ENCODE measurements at regions not wholly inside any gene's neighbourhood (a gene's known extent, or its start where the extent isn't known, plus 50 kb on each side); places are given as distances from the start of the nearest gene placed in this dataset.
"Not testable (repeated sequence)": the region's sequence is repeated elsewhere in the genome, so short reads cannot be mapped to it uniquely, and the experiment has no call there.

GRCh38 chr1:215377746-215378145 lies 189.4 kb upstream of the KCTD3 start:
- Histone ChIP-seq H3K27me3 (no peaks in the 10 kb centered on the region), H3K4me1 (no peaks in the 10 kb centered on the region; the same call in 1 of the 2 replicates), H3K4me3 (no peak overlapping the region), H3K36me3 (no peaks in the 10 kb centered on the region), H3K27ac (no peak overlapping the region), H3K9me3 (replicated peaks) (no peaks in the 10 kb centered on the region)
- no peak for DNase-seq

GRCh38 chr1:215380566-215380965 lies 186.5 kb upstream of the KCTD3 start:
- Histone ChIP-seq H3K4me1 (no peaks in the 10 kb centered on the region; the same call in 1 of the 2 replicates), H3K36me3 (no peaks in the 10 kb centered on the region), H3K27me3 (no peaks in the 10 kb centered on the region), H3K4me3 (no peak overlapping the region), H3K9me3 (replicated peaks) (no peaks in the 10 kb centered on the region), H3K27ac (no peak overlapping the region)
- DNase-seq: no peak

- DNase-seq: no peak
- H3K27ac ChIP-seq: no peak overlapping the region
- no peak overlapping the region for H3K4me3 ChIP-seq
- H3K4me1 ChIP-seq: no peaks in the 10 kb centered on the region
- no peaks in the 10 kb centered on the region for H3K27me3 ChIP-seq
- H3K36me3 ChIP-seq: no peaks in the 10 kb centered on the region
- H3K9me3 ChIP-seq (replicated peaks): no peaks in the 10 kb centered on the region
These were observed 173.6 kb upstream of the KCTD3 start for GRCh38 chr1:215393476-215393875.

GRCh38 chr1:215394084-215394991 lies 172.8 kb upstream of the KCTD3 start:
- Histone ChIP-seq H3K27ac (no peak overlapping the region), H3K27me3 (no peaks in the 10 kb centered on the region), H3K4me3 (no peak overlapping the region), H3K4me1 (no peaks in the 10 kb centered on the region), H3K36me3 (no peaks in the 10 kb centered on the region), H3K9me3 (replicated peaks) (no peaks in the 10 kb centered on the region)
- DNase-seq: no peak

- no peaks in the 10 kb centered on the region for H3K36me3 ChIP-seq
- H3K4me3 ChIP-seq: no peak overlapping the region
These were observed 170.0 kb upstream of the KCTD3 start for GRCh38 chr1:215397106-215397505.

GRCh38 chr1:215397843-215398242 lies 169.3 kb upstream of the KCTD3 start:
- H3K9me3 ChIP-seq (replicated peaks): no peaks in the 10 kb centered on the region
- H3K4me1 ChIP-seq: no peaks in the 10 kb centered on the region
- no peak overlapping the region for H3K27ac ChIP-seq
- H3K4me3 ChIP-seq: no peak overlapping the region
- H3K27me3 ChIP-seq: no peaks in the 10 kb centered on the region
- H3K36me3 ChIP-seq: no peaks in the 10 kb centered on the region
- DNase-seq: no peak

More at GRCh38 chr1:215397106-215397505, 170.0 kb upstream of the KCTD3 start:
- Histone ChIP-seq H3K27me3 (no peaks in the 10 kb centered on the region), H3K9me3 (replicated peaks) (no peaks in the 10 kb centered on the region), H3K4me1 (no peaks in the 10 kb centered on the region), H3K27ac (no peak overlapping the region)
- DNase-seq: no peak

- H3K4me1 ChIP-seq: no peaks in the 10 kb centered on the region
These were observed 167.3 kb upstream of the KCTD3 start for GRCh38 chr1:215399787-215400186.

GRCh38 chr1:215400741-215401140 lies 166.4 kb upstream of the KCTD3 start:
- no peak for DNase-seq
- no peaks in the 10 kb centered on the region for H3K4me1 ChIP-seq
- no peaks in the 10 kb centered on the region for H3K9me3 ChIP-seq (replicated peaks)
- no peaks in the 10 kb centered on the region for H3K36me3 ChIP-seq
- no peaks in the 10 kb centered on the region for H3K27me3 ChIP-seq
- H3K4me3 ChIP-seq: no peak overlapping the region
- H3K27ac ChIP-seq: no peak overlapping the region

More at GRCh38 chr1:215399787-215400186, 167.3 kb upstream of the KCTD3 start:
- Histone ChIP-seq H3K27me3 (no peaks in the 10 kb centered on the region), H3K27ac (no peak overlapping the region), H3K4me3 (no peak overlapping the region), H3K9me3 (replicated peaks) (no peaks in the 10 kb centered on the region), H3K36me3 (no peaks in the 10 kb centered on the region)
- DNase-seq: no peak

GRCh38 chr1:215402147-215402546 lies 165.0 kb upstream of the KCTD3 start:
- no peak overlapping the region for H3K27ac ChIP-seq
- H3K4me1 ChIP-seq: no peaks in the 10 kb centered on the region
- H3K9me3 ChIP-seq (replicated peaks): no peaks in the 10 kb centered on the region
- peak in 1 of 2 experiments; percentile 10 for DNase-seq
- no peak overlapping the region for H3K4me3 ChIP-seq
- H3K36me3 ChIP-seq: no peaks in the 10 kb centered on the region
- H3K27me3 ChIP-seq: no peaks in the 10 kb centered on the region

GRCh38 chr1:215405211-215405610 lies 161.9 kb upstream of the KCTD3 start:
- no peaks in the 10 kb centered on the region for H3K27me3 ChIP-seq
- DNase-seq: no peak
- no peaks in the 10 kb centered on the region for H3K9me3 ChIP-seq (replicated peaks)
- no peaks in the 10 kb centered on the region for H3K4me1 ChIP-seq
- H3K27ac ChIP-seq: no peak overlapping the region
- H3K4me3 ChIP-seq: no peak overlapping the region
- no peaks in the 10 kb centered on the region for H3K36me3 ChIP-seq

GRCh38 chr1:215406927-215407326 lies 160.2 kb upstream of the KCTD3 start:
- Histone ChIP-seq H3K4me3 (no peak overlapping the region), H3K9me3 (replicated peaks) (no peaks in the 10 kb centered on the region), H3K4me1 (no peaks in the 10 kb centered on the region), H3K27me3 (no peaks in the 10 kb centered on the region), H3K36me3 (no peaks in the 10 kb centered on the region), H3K27ac (no peak overlapping the region)
- no peak for DNase-seq

- Histone ChIP-seq H3K9me3 (replicated peaks) (no peaks in the 10 kb centered on the region), H3K4me3 (no peak overlapping the region), H3K27ac (no peak overlapping the region), H3K36me3 (no peaks in the 10 kb centered on the region), H3K4me1 (no peaks in the 10 kb centered on the region), H3K27me3 (no peaks in the 10 kb centered on the region)
- DNase-seq: no peak
These were observed 159.5 kb upstream of the KCTD3 start for GRCh38 chr1:215407575-215407974.

GRCh38 chr1:215409546-215409945 lies 157.6 kb upstream of the KCTD3 start:
- H3K4me1 ChIP-seq; H3K36me3 ChIP-seq; H3K27ac ChIP-seq; DNase-seq; H3K4me3 ChIP-seq; H3K9me3 ChIP-seq (replicated peaks); H3K27me3 ChIP-seq: not testable (repeated sequence)

GRCh38 chr1:215415521-215415920 lies 151.6 kb upstream of the KCTD3 start:
- not testable (repeated sequence) for H3K36me3 ChIP-seq; H3K4me1 ChIP-seq; H3K27me3 ChIP-seq; H3K9me3 ChIP-seq (replicated peaks); H3K4me3 ChIP-seq; DNase-seq; H3K27ac ChIP-seq

- Histone ChIP-seq H3K27ac (no peak overlapping the region), H3K36me3 (no peaks in the 10 kb centered on the region), H3K27me3 (no peaks in the 10 kb centered on the region), H3K4me1 (no peaks in the 10 kb centered on the region), H3K9me3 (replicated peaks) (no peaks in the 10 kb centered on the region), H3K4me3 (no peak overlapping the region)
- no peak for DNase-seq
These were observed 150.6 kb upstream of the KCTD3 start for GRCh38 chr1:215416497-215416896.

GRCh38 chr1:215417122-215417521 lies 150.0 kb upstream of the KCTD3 start:
- DNase-seq: no peak
- Histone ChIP-seq H3K4me1 (no peaks in the 10 kb centered on the region), H3K36me3 (no peaks in the 10 kb centered on the region), H3K4me3 (no peak overlapping the region), H3K27ac (no peak overlapping the region), H3K27me3 (no peaks in the 10 kb centered on the region), H3K9me3 (replicated peaks) (no peaks in the 10 kb centered on the region)
